ENCODE measurements at regions not wholly inside any gene's neighbourhood (a gene's known extent, or its start where the extent isn't known, plus 50 kb on each side); places are given as distances from the start of the nearest gene placed in this dataset.
"Not testable (repeated sequence)": the region's sequence is repeated elsewhere in the genome, so short reads cannot be mapped to it uniquely, and the experiment has no call there.

GRCh38 chr1:209104646-209105045 lies 478.9 kb upstream of the CAMK1G start:
- Histone ChIP-seq H3K4me3 (ENCODE audit: low read length in 2 of 2) (no peak overlapping the region), H3K9ac (ENCODE audit: low read length in 2 of 2) (no peak overlapping the region), H3K4me1 (ENCODE audit: control insufficient read depth, insufficient read depth, low read length) (no peaks in the 10 kb centered on the region), H3K9me3 (ENCODE audit: control insufficient read depth in 2 of 2, low read length in 2 of 2) (no peaks in the 10 kb centered on the region), H3K36me3 (ENCODE audit: control insufficient read depth in 2 of 2, insufficient read depth in 2 of 2, low read length in 2 of 2) (no peaks in the 10 kb centered on the region), H3K27ac (ENCODE audit: low read length) (no peak overlapping the region), H3K27me3 (ENCODE audit: control insufficient read depth in 1 of 2, insufficient read depth in 2 of 2, low read length in 2 of 2) (no peaks in the 10 kb centered on the region)

GRCh38 chr1:209105701-209106100 lies 477.8 kb upstream of the CAMK1G start:
- H3K27ac ChIP-seq (ENCODE audit: low read length) = no peak overlapping the region
- H3K36me3 ChIP-seq (ENCODE audit: control insufficient read depth in 2 of 2, insufficient read depth in 2 of 2, low read length in 2 of 2) = no peaks in the 10 kb centered on the region

GRCh38 chr1:209106237-209106741 lies 477.2 kb upstream of the CAMK1G start:
- no peaks in the 10 kb centered on the region for H3K4me1 ChIP-seq (ENCODE audit: control insufficient read depth, insufficient read depth, low read length)
- no peaks in the 10 kb centered on the region for H3K27me3 ChIP-seq (ENCODE audit: control insufficient read depth in 1 of 2, insufficient read depth in 2 of 2, low read length in 2 of 2)
- no peak overlapping the region for H3K4me3 ChIP-seq (ENCODE audit: low read length in 2 of 2)
- no peak overlapping the region for H3K9ac ChIP-seq (ENCODE audit: low read length in 2 of 2)
- H3K9me3 ChIP-seq (ENCODE audit: control insufficient read depth in 2 of 2, low read length in 2 of 2) = no peaks in the 10 kb centered on the region
- no peaks in the 10 kb centered on the region for H3K36me3 ChIP-seq (ENCODE audit: control insufficient read depth in 2 of 2, insufficient read depth in 2 of 2, low read length in 2 of 2)
- H3K27ac ChIP-seq (ENCODE audit: low read length) = no peak overlapping the region

More at GRCh38 chr1:209105701-209106100, 477.8 kb upstream of the CAMK1G start:
- Histone ChIP-seq H3K9me3 (ENCODE audit: control insufficient read depth in 2 of 2, low read length in 2 of 2) (no peaks in the 10 kb centered on the region), H3K4me1 (ENCODE audit: control insufficient read depth, insufficient read depth, low read length) (no peaks in the 10 kb centered on the region), H3K27me3 (ENCODE audit: control insufficient read depth in 1 of 2, insufficient read depth in 2 of 2, low read length in 2 of 2) (no peaks in the 10 kb centered on the region), H3K9ac (ENCODE audit: low read length in 2 of 2) (no peak overlapping the region), H3K4me3 (ENCODE audit: low read length in 2 of 2) (no peak overlapping the region)

GRCh38 chr1:209106861-209107260 lies 476.7 kb upstream of the CAMK1G start:
- Histone ChIP-seq H3K4me3 (ENCODE audit: low read length in 2 of 2) (no peak overlapping the region), H3K27ac (ENCODE audit: low read length) (no peak overlapping the region)

GRCh38 chr1:209107535-209107934 lies 476.0 kb upstream of the CAMK1G start:
- H3K27ac ChIP-seq (ENCODE audit: low read length) = no peak overlapping the region
- H3K27me3 ChIP-seq (ENCODE audit: control insufficient read depth in 1 of 2, insufficient read depth in 2 of 2, low read length in 2 of 2) = no peaks in the 10 kb centered on the region
- no peaks in the 10 kb centered on the region for H3K4me1 ChIP-seq (ENCODE audit: control insufficient read depth, insufficient read depth, low read length)
- H3K9ac ChIP-seq (ENCODE audit: low read length in 2 of 2) = no peak overlapping the region
- no peaks in the 10 kb centered on the region for H3K9me3 ChIP-seq (ENCODE audit: control insufficient read depth in 2 of 2, low read length in 2 of 2)
- H3K4me3 ChIP-seq (ENCODE audit: low read length in 2 of 2) = no peak overlapping the region
- H3K36me3 ChIP-seq (ENCODE audit: control insufficient read depth in 2 of 2, insufficient read depth in 2 of 2, low read length in 2 of 2) = no peaks in the 10 kb centered on the region

More at GRCh38 chr1:209106861-209107260, 476.7 kb upstream of the CAMK1G start:
- no peaks in the 10 kb centered on the region for H3K9me3 ChIP-seq (ENCODE audit: control insufficient read depth in 2 of 2, low read length in 2 of 2)
- no peaks in the 10 kb centered on the region for H3K4me1 ChIP-seq (ENCODE audit: control insufficient read depth, insufficient read depth, low read length)
- H3K27me3 ChIP-seq (ENCODE audit: control insufficient read depth in 1 of 2, insufficient read depth in 2 of 2, low read length in 2 of 2) = no peaks in the 10 kb centered on the region
- no peak overlapping the region for H3K9ac ChIP-seq (ENCODE audit: low read length in 2 of 2)
- H3K36me3 ChIP-seq (ENCODE audit: control insufficient read depth in 2 of 2, insufficient read depth in 2 of 2, low read length in 2 of 2) = no peaks in the 10 kb centered on the region

GRCh38 chr1:209109001-209109785 lies 474.3 kb upstream of the CAMK1G start:
- no peak overlapping the region for H3K9ac ChIP-seq (ENCODE audit: low read length in 2 of 2)
- H3K9me3 ChIP-seq (ENCODE audit: control insufficient read depth in 2 of 2, low read length in 2 of 2) = no peaks in the 10 kb centered on the region
- no peaks in the 10 kb centered on the region for H3K27me3 ChIP-seq (ENCODE audit: control insufficient read depth in 1 of 2, insufficient read depth in 2 of 2, low read length in 2 of 2)
- H3K4me1 ChIP-seq (ENCODE audit: control insufficient read depth, insufficient read depth, low read length) = no peaks in the 10 kb centered on the region
- no peaks in the 10 kb centered on the region for H3K36me3 ChIP-seq (ENCODE audit: control insufficient read depth in 2 of 2, insufficient read depth in 2 of 2, low read length in 2 of 2)
- H3K4me3 ChIP-seq (ENCODE audit: low read length in 2 of 2) = no peak overlapping the region
- H3K27ac ChIP-seq (ENCODE audit: low read length) = no peak overlapping the region

- H3K9me3 ChIP-seq (ENCODE audit: control insufficient read depth in 2 of 2, low read length in 2 of 2) = no peaks in the 10 kb centered on the region
Observed at GRCh38 chr1:209113521-209113920, 470.0 kb upstream of the CAMK1G start.

GRCh38 chr1:209116705-209117104 lies 466.8 kb upstream of the CAMK1G start:
- no peak overlapping the region for H3K9ac ChIP-seq (ENCODE audit: low read length in 2 of 2)
- no peak overlapping the region for H3K4me3 ChIP-seq (ENCODE audit: low read length in 2 of 2)
- no peak overlapping the region for H3K27ac ChIP-seq (ENCODE audit: low read length)
- no peaks in the 10 kb centered on the region for H3K4me1 ChIP-seq (ENCODE audit: control insufficient read depth, insufficient read depth, low read length)
- H3K27me3 ChIP-seq (ENCODE audit: control insufficient read depth in 1 of 2, insufficient read depth in 2 of 2, low read length in 2 of 2) = no peaks in the 10 kb centered on the region
- no peaks in the 10 kb centered on the region for H3K36me3 ChIP-seq (ENCODE audit: control insufficient read depth in 2 of 2, insufficient read depth in 2 of 2, low read length in 2 of 2)
- no peaks in the 10 kb centered on the region for H3K9me3 ChIP-seq (ENCODE audit: control insufficient read depth in 2 of 2, low read length in 2 of 2)

More at GRCh38 chr1:209113521-209113920, 470.0 kb upstream of the CAMK1G start:
- Histone ChIP-seq H3K4me3 (ENCODE audit: low read length in 2 of 2) (no peak overlapping the region), H3K4me1 (ENCODE audit: control insufficient read depth, insufficient read depth, low read length) (no peaks in the 10 kb centered on the region), H3K9ac (ENCODE audit: low read length in 2 of 2) (no peak overlapping the region), H3K36me3 (ENCODE audit: control insufficient read depth in 2 of 2, insufficient read depth in 2 of 2, low read length in 2 of 2) (no peaks in the 10 kb centered on the region), H3K27ac (ENCODE audit: low read length) (no peak overlapping the region), H3K27me3 (ENCODE audit: control insufficient read depth in 1 of 2, insufficient read depth in 2 of 2, low read length in 2 of 2) (no peaks in the 10 kb centered on the region)

- H3K36me3 ChIP-seq (ENCODE audit: control insufficient read depth in 2 of 2, insufficient read depth in 2 of 2, low read length in 2 of 2) = no peaks in the 10 kb centered on the region
- no peak overlapping the region for H3K9ac ChIP-seq (ENCODE audit: low read length in 2 of 2)
- H3K27me3 ChIP-seq (ENCODE audit: control insufficient read depth in 1 of 2, insufficient read depth in 2 of 2, low read length in 2 of 2) = no peaks in the 10 kb centered on the region
- no peak overlapping the region for H3K27ac ChIP-seq (ENCODE audit: low read length)
- no peaks in the 10 kb centered on the region for H3K4me1 ChIP-seq (ENCODE audit: control insufficient read depth, insufficient read depth, low read length)
- H3K9me3 ChIP-seq (ENCODE audit: control insufficient read depth in 2 of 2, low read length in 2 of 2) = no peaks in the 10 kb centered on the region
- H3K4me3 ChIP-seq (ENCODE audit: low read length in 2 of 2) = no peak overlapping the region
Observed at GRCh38 chr1:209123601-209124000, 459.9 kb upstream of the CAMK1G start.

GRCh38 chr1:209129091-209129490 lies 454.4 kb upstream of the CAMK1G start:
- H3K4me3 ChIP-seq (ENCODE audit: low read length in 2 of 2); H3K36me3 ChIP-seq (ENCODE audit: control insufficient read depth in 2 of 2, insufficient read depth in 2 of 2, low read length in 2 of 2); H3K9ac ChIP-seq (ENCODE audit: low read length in 2 of 2); H3K4me1 ChIP-seq (ENCODE audit: control insufficient read depth, insufficient read depth, low read length); H3K27ac ChIP-seq (ENCODE audit: low read length); H3K9me3 ChIP-seq (ENCODE audit: control insufficient read depth in 2 of 2, low read length in 2 of 2); H3K27me3 ChIP-seq (ENCODE audit: control insufficient read depth in 1 of 2, insufficient read depth in 2 of 2, low read length in 2 of 2): not testable (repeated sequence)

- H3K27me3 ChIP-seq (ENCODE audit: control insufficient read depth in 1 of 2, insufficient read depth in 2 of 2, low read length in 2 of 2) = no peaks in the 10 kb centered on the region
- no peaks in the 10 kb centered on the region for H3K36me3 ChIP-seq (ENCODE audit: control insufficient read depth in 2 of 2, insufficient read depth in 2 of 2, low read length in 2 of 2)
- H3K9ac ChIP-seq (ENCODE audit: low read length in 2 of 2) = no peak overlapping the region
- no peaks in the 10 kb centered on the region for H3K9me3 ChIP-seq (ENCODE audit: control insufficient read depth in 2 of 2, low read length in 2 of 2)
- no peak overlapping the region for H3K27ac ChIP-seq (ENCODE audit: low read length)
- no peak overlapping the region for H3K4me3 ChIP-seq (ENCODE audit: low read length in 2 of 2)
- no peaks in the 10 kb centered on the region for H3K4me1 ChIP-seq (ENCODE audit: control insufficient read depth, insufficient read depth, low read length)
Observed at GRCh38 chr1:209130886-209131285, 452.6 kb upstream of the CAMK1G start.

All from stomach smooth muscle (tissue), 2 donors.